ENCODE measurements at regions not wholly inside any gene's neighbourhood (a gene's known extent, or its start where the extent isn't known, plus 50 kb on each side); places are given as distances from the start of the nearest gene placed in this dataset.

DNA sequence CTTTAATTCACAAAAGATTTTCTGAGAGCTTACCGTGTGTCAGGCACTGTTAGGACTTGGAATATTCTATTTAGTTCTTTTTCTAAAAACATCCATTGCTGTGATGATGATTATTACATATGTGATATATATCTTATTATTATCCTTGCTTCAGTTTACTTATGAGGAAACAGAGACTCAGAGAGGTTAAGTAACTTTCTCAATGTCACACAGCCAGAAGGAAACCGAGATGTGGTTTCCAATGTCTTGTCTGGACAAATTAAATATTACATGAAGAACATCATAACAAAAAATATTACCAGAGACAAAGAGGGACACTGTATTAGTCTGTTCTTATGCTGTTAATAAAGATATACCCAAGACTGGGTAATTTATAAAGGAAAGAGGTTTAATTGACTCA lies 125.5 kb upstream of the DAP start:
- H3K14ac ChIP-seq (ENCODE audit: insufficient read length), result no peak overlapping the region
- no peaks in the 10 kb centered on the region for H3K4me1 ChIP-seq (replicated peaks in 1 of 4; ENCODE audit: control insufficient read depth in 3 of 4, insufficient read depth in 4 of 4, low read length in 3 of 4)
- POLR2A ChIA-PET (ENCODE audit: partially characterized antibody), result no interaction called here
- H3K27me3 ChIP-seq (replicated peaks in 1 of 4; ENCODE audit: control insufficient read depth in 3 of 4, extremely low read depth in 1 of 4, insufficient read depth in 3 of 4, low read length in 3 of 4), result no peaks in the 10 kb centered on the region
- no peak overlapping the region for H4K8ac ChIP-seq (ENCODE audit: extremely low read depth, insufficient read depth, low read length)
- TF ChIP-seq SIN3A (conservative IDR thresholded peaks at IDR 0.05 in 1 of 2, IDR thresholded peaks at IDR 0.05 in 1 of 2; ENCODE audit: low read depth in 1 of 2, low read length in 2 of 2), result no peak
- H2BK15ac ChIP-seq (ENCODE audit: low read length), result no peak overlapping the region
- H4K20me1 ChIP-seq (replicated peaks in 1 of 2; ENCODE audit: control insufficient read depth in 1 of 2, insufficient read depth in 2 of 2, low read length in 2 of 2), result no peaks in the 10 kb centered on the region
- H3K27ac ChIP-seq (ENCODE audit: low read depth, low read length), result no peak overlapping the region
- H2AFZ ChIP-seq (ENCODE audit: low read length), result no peak overlapping the region
- no peak overlapping the region for H3K18ac ChIP-seq (ENCODE audit: extremely low read depth, low read length)
- H2BK12ac ChIP-seq (ENCODE audit: low read depth, low read length), result no peak overlapping the region
- H3K23ac ChIP-seq (ENCODE audit: insufficient read length), result no peak overlapping the region
- H4K5ac ChIP-seq (ENCODE audit: insufficient read length, low read depth, low read length), result no peak overlapping the region
- H3K9me3 ChIP-seq (ENCODE audit: insufficient read depth in 2 of 2, low read depth in 1 of 2, low read length in 1 of 2), result peaks cover 0 to 5% of the 10 kb centered on the region in 2 experiments; a peak in 1 of 4 replicates
- H3K56ac ChIP-seq (replicated peaks; ENCODE audit: insufficient read length, low read depth, low read length), result no peak overlapping the region
- H4K91ac ChIP-seq (replicated peaks; ENCODE audit: insufficient read length, low read length), result no peak overlapping the region
- FAIRE-seq, result no peak
- CTCF ChIA-PET (ENCODE audit: partially characterized antibody), result interaction anchor here (0.6 to 1.9 kb wide), 5 partner anchors 10 to 32 kb away, joined by 3 to 7 read pairs (median 3); no protein-coding TSS in a partner anchor
- 89% methylated on average over 2 of the region's 2 CpGs; no CpG with 5 or more reads in 1 of the 2 experiments for WGBS, 2 experiments (ENCODE audit: extremely low coverage in 1 of 2, insufficient coverage in 1 of 2, insufficient read length in 1 of 2, insufficient replicate concordance in 2 of 2, low coverage in 1 of 2, low lambda C conversion rate in 2 of 2, missing lambda C conversion rate in 1 of 2)
- H3K79me2 ChIP-seq (ENCODE audit: control insufficient read depth in 1 of 2, insufficient read depth in 2 of 2, low read length in 2 of 2), result no peaks in the 10 kb centered on the region
- H2BK20ac ChIP-seq (ENCODE audit: low read length), result no peak overlapping the region
- H2AK5ac ChIP-seq (ENCODE audit: low read depth, low read length), result no peak overlapping the region
- no peak overlapping the region for H3K4ac ChIP-seq (replicated peaks; ENCODE audit: insufficient read length, low read depth, low read length)
- no peak overlapping the region for H2BK120ac ChIP-seq (replicated peaks; ENCODE audit: low read depth, low read length)
- no peak overlapping the region for H3K9ac ChIP-seq (replicated peaks in 1 of 4; ENCODE audit: extremely low read depth in 1 of 4, low read depth in 3 of 4, low read length in 3 of 4)
- H2BK5ac ChIP-seq (ENCODE audit: low read depth, low read length), result no peak overlapping the region
- no peaks in the 10 kb centered on the region for H3K23me2 ChIP-seq (ENCODE audit: low read depth, low read length)
- H3K4me3 ChIP-seq (ENCODE audit: extremely low read depth in 1 of 4, insufficient read depth in 2 of 4, low read depth in 3 of 4, low read length in 4 of 4), result no peak overlapping the region
- DNase-seq (ENCODE audit: low read depth in 1 of 2, low spot score in 2 of 2), result no peak
- no peaks in the 10 kb centered on the region; the same call in 1 of the 2 replicates for H3K79me1 ChIP-seq (ENCODE audit: low read depth, low read length)
- no peaks in the 10 kb centered on the region for H3K36me3 ChIP-seq (ENCODE audit: control insufficient read depth in 2 of 4, insufficient read depth in 4 of 4, low read length in 3 of 4)
- H3K4me2 ChIP-seq (ENCODE audit: insufficient read depth in 1 of 2, low read depth in 2 of 2, low read length in 2 of 2), result no peak overlapping the region

Measured in H1 (cell line).